HCT116 (cell line): ENCODE measurements at regions not wholly inside any gene's neighbourhood (a gene's known extent, or its start where the extent isn't known, plus 50 kb on each side); places are given as distances from the start of the nearest gene placed in this dataset.

Experiments
- ATAC-seq: fragments of 200-7000 bp; cut with Tn5 transposase; 2 replicates; pipeline ENCODE4 v1.9.1; 2020; ENCODE audit warnings: mild to moderate bottlenecking, moderate library complexity
- BruUV-seq: library from RNA; stranded (reverse); fragments of 400-500 nt; replicated peaks from 2 replicates; lab custom pipeline; 2021; lab: Mats Ljungman, UMichigan
- CTCF ChIA-PET: fragments of 300-600 bp; sonication (Branson Sonifier 250); formaldehyde crosslinking; loops from one replicate; lab custom pipeline; 2021; ENCODE audit warnings: antibody characterized with exemption; lab: Charles Lee
- POLR2A ChIA-PET: fragments of 300-600, 350-600 bp; sonication (Branson Sonifier 250); formaldehyde crosslinking; loops from one replicate; lab custom pipeline; 2021; ENCODE audit warnings: antibody characterized with exemption; lab: Charles Lee
- RAD21 ChIA-PET, 2 experiments: fragments of 300-600 bp; sonication (Branson Sonifier 250); formaldehyde crosslinking; loops; one replicate each; lab custom pipeline; 2023; ENCODE audit warnings: low total read pairs in 2 of 2; ENCODE audit not compliant: uncharacterized antibody in 2 of 2, unreplicated experiment in 2 of 2, low non-redundant PET in 1 of 2; lab: Charles Lee
- DNase-seq: peaks from one replicate; pipeline ENCODE4 v3.0.0-alpha.2; 2010; ENCODE audit warnings: low read depth, low spot score
- H2AFZ ChIP-seq: fragments of 200-600 bp; shearing (Covaris generic), sonication (generic); 2 replicates; pipeline ENCODE4 v1.6.1; 2017; ENCODE audit warnings: low read depth, mixed run types, mixed read lengths, antibody characterized with exemption, low read length; ENCODE audit not compliant: poor library complexity, severe bottlenecking
- H3K27ac ChIP-seq: 2 replicates; pipeline ENCODE4 v1.5.1; 2012; ENCODE audit warnings: low read depth, low read length
- H3K27me3 ChIP-seq: fragments of 200-600 bp; sonication (generic); 2 replicates; pipeline ENCODE4 v1.6.1; 2016; ENCODE audit warnings: mixed run types, low read length, mixed read lengths; ENCODE audit not compliant: insufficient read depth
- H3K36me3 ChIP-seq, 2 experiments: fragments of 200-500 bp in 1 of 2; fragments of 200-600 bp in 1 of 2; sonication (Bioruptor generic) in 1 of 2; sonication (generic) in 1 of 2; 2 replicates each; pipeline versions ENCODE4 v1.5.1 to v1.6.1; 2014 to 2016; ENCODE audit warnings: low read length in 2 of 2, inconsistent platforms in 1 of 2, mixed read lengths in 1 of 2, mixed run types in 1 of 2; ENCODE audit not compliant: insufficient read depth in 2 of 2, control insufficient read depth in 1 of 2
- H3K4me1 ChIP-seq, 2 experiments: fragments of 200-600 bp in 1 of 2; sonication (generic) in 1 of 2; 2 replicates each; pipeline versions ENCODE4 v1.5.1 to v1.6.1; 2012 to 2017; ENCODE audit warnings: low read length in 2 of 2, inconsistent platforms in 1 of 2, mild to moderate bottlenecking in 1 of 2, mixed read lengths in 1 of 2, mixed run types in 1 of 2, moderate library complexity in 1 of 2; ENCODE audit not compliant: insufficient read depth in 2 of 2, control insufficient read depth in 1 of 2
- H3K4me2 ChIP-seq: fragments of 200-600 bp; sonication (generic); 2 replicates; pipeline ENCODE4 v1.6.1; 2017; ENCODE audit warnings: mixed run types, low read length, mixed read lengths
- H3K4me3 ChIP-seq, 2 experiments: fragments of 200-600 bp in 1 of 2; sonication (generic) in 1 of 2; replicated peaks in 1 of 2; 2 replicates each; pipeline ENCODE4 v1.5.1; 2011 to 2016; ENCODE audit warnings: low read length in 2 of 2, control low read depth in 1 of 2, low read depth in 1 of 2, mild to moderate bottlenecking in 1 of 2, mixed read lengths in 1 of 2, mixed run types in 1 of 2
- H3K79me2 ChIP-seq: fragments of 200-600 bp; sonication (generic); 2 replicates; pipeline ENCODE4 v1.6.1; 2017; ENCODE audit warnings: mild to moderate bottlenecking, mixed run types, low read length, moderate library complexity, mixed read lengths; ENCODE audit not compliant: insufficient read depth
- H3K9ac ChIP-seq: fragments of 200-600 bp; sonication (generic); 2 replicates; pipeline ENCODE4 v1.6.1; 2016; ENCODE audit warnings: low read length, mixed read lengths
- H3K9me2 ChIP-seq: fragments of 200-600 bp; sonication (generic), shearing (Covaris generic); 2 replicates; pipeline ENCODE4 v1.6.1; 2017; ENCODE audit warnings: mixed run types, mild to moderate bottlenecking, moderate library complexity; ENCODE audit not compliant: insufficient read depth
- H3K9me3 ChIP-seq, 2 experiments: fragments of 200-500 bp in 1 of 2; fragments of 200-600 bp in 1 of 2; sonication (Bioruptor generic) in 1 of 2; sonication (generic) in 1 of 2; 2 replicates each; pipeline ENCODE4 v1.6.1; 2014 to 2017; ENCODE audit warnings: low read length in 2 of 2, mixed read lengths in 2 of 2, inconsistent platforms in 1 of 2, low read depth in 1 of 2, mild to moderate bottlenecking in 1 of 2, mixed run types in 1 of 2, moderate library complexity in 1 of 2; ENCODE audit not compliant: control insufficient read depth in 1 of 2, insufficient read depth in 1 of 2
- H4K20me1 ChIP-seq: fragments of 200-600 bp; sonication (generic), shearing (Covaris generic); 2 replicates; pipeline ENCODE4 v1.6.1; 2017; ENCODE audit warnings: mixed run types, mild to moderate bottlenecking, moderate library complexity; ENCODE audit not compliant: insufficient read depth
- ELF1 ChIP-seq: IDR thresholded peaks from 2 replicates; pipeline ENCODE4 v1.6.1; 2012; ENCODE audit warnings: low read depth, borderline replicate concordance
- POLR2A ChIP-seq: IDR thresholded peaks from 2 replicates; pipeline ENCODE4 v1.7.0; 2011; ENCODE audit warnings: borderline replicate concordance; ENCODE audit not compliant: insufficient read depth, insufficient read length; ENCODE audit errors: extremely low read depth
- POLR2AphosphoS5 ChIP-seq: IDR thresholded peaks from 2 replicates; pipeline ENCODE4 v1.6.1; 2011; ENCODE audit warnings: mild to moderate bottlenecking, low read depth, low read length, moderate library complexity
- intact Hi-C: fragments of 100-400 bp; cut with micrococcal nuclease; formaldehyde crosslinking; loops from 2 replicates; pipeline ENCODE4 v1.10.0; 2022
- TF ChIP-seq, protein P1 (sequence below): IDR thresholded peaks from 2 replicates; pipeline ENCODE4 v1.6.1; 2012; ENCODE audit warnings: low read depth

DNA sequence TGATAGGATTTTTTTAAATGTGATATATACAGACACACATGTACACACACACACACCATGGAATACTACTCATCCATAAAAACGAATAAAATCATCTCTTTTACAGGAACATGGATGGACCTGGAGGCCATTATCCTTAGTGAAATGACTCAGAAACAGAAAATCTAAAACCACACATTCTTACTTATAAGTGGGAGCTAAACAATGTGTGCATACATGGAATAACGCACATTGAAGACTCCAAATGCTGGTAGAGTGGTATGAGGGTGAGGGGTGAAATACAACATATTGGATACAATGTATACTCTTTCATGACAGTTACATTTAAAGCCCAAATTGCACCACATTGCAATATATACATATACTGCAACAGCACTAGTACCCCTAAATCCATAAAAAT, 120.2 kb upstream of the ADGRL3 start (continued):
- TF ChIP-seq, protein P1, sequence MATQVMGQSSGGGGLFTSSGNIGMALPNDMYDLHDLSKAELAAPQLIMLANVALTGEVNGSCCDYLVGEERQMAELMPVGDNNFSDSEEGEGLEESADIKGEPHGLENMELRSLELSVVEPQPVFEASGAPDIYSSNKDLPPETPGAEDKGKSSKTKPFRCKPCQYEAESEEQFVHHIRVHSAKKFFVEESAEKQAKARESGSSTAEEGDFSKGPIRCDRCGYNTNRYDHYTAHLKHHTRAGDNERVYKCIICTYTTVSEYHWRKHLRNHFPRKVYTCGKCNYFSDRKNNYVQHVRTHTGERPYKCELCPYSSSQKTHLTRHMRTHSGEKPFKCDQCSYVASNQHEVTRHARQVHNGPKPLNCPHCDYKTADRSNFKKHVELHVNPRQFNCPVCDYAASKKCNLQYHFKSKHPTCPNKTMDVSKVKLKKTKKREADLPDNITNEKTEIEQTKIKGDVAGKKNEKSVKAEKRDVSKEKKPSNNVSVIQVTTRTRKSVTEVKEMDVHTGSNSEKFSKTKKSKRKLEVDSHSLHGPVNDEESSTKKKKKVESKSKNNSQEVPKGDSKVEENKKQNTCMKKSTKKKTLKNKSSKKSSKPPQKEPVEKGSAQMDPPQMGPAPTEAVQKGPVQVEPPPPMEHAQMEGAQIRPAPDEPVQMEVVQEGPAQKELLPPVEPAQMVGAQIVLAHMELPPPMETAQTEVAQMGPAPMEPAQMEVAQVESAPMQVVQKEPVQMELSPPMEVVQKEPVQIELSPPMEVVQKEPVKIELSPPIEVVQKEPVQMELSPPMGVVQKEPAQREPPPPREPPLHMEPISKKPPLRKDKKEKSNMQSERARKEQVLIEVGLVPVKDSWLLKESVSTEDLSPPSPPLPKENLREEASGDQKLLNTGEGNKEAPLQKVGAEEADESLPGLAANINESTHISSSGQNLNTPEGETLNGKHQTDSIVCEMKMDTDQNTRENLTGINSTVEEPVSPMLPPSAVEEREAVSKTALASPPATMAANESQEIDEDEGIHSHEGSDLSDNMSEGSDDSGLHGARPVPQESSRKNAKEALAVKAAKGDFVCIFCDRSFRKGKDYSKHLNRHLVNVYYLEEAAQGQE: no peak

DNA sequence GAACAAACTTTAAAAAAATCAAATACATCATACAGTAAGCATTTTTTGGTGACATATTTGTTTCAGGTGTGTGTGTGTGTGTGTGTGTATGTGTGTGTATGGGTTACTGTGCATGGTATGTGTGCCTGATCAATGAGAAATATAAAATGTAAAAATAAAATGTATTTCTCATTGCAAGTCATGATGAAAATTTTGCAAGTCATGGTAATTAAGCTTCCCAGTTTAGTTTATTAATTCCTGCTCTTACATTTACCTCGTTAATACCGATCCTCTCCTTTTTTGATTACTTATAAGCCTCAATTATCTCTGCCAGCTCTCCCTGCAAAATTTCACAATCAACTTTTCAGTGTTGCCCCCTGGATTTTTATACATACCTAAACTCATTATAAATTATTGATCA, 114.6 kb upstream of the ADGRL3 start:
- POLR2A ChIA-PET: no interaction called here
- H2AFZ ChIP-seq: no peak overlapping the region
- no peak for ATAC-seq

More for the DNA sequence above, 114.6 kb upstream of the ADGRL3 start:
- TF ChIP-seq POLR2A (no peak), ELF1 (no peak), POLR2AphosphoS5 (no peak)
- TF ChIP-seq, protein P1: no peak
- no TSS peak for BruUV-seq
- Histone ChIP-seq H3K9ac (no peak overlapping the region), H3K9me3 (peaks cover 6 to 13% of the 10 kb centered on the region in 2 experiments; a peak in 2 of 4 replicates), H3K79me2 (no peaks in the 10 kb centered on the region), H3K4me3 (no peak overlapping the region), H3K4me2 (no peak overlapping the region), H3K36me3 (no peaks in the 10 kb centered on the region), H3K9me2 (no peaks in the 10 kb centered on the region), H3K4me1 (no peaks in the 10 kb centered on the region), H3K27ac (no peak overlapping the region), H3K27me3 (no peaks in the 10 kb centered on the region), H4K20me1 (no peaks in the 10 kb centered on the region)
- DNase-seq: no peak
- intact Hi-C loops: no loop called here
- RAD21 ChIA-PET: no interaction called here
- CTCF ChIA-PET: no interaction called here
